ENCODE measurements at regions not wholly inside any gene's neighbourhood (a gene's known extent, or its start where the extent isn't known, plus 50 kb on each side); places are given as distances from the start of the nearest gene placed in this dataset.
"Not testable (repeated sequence)": the region's sequence is repeated elsewhere in the genome, so short reads cannot be mapped to it uniquely, and the experiment has no call there.

DNA sequence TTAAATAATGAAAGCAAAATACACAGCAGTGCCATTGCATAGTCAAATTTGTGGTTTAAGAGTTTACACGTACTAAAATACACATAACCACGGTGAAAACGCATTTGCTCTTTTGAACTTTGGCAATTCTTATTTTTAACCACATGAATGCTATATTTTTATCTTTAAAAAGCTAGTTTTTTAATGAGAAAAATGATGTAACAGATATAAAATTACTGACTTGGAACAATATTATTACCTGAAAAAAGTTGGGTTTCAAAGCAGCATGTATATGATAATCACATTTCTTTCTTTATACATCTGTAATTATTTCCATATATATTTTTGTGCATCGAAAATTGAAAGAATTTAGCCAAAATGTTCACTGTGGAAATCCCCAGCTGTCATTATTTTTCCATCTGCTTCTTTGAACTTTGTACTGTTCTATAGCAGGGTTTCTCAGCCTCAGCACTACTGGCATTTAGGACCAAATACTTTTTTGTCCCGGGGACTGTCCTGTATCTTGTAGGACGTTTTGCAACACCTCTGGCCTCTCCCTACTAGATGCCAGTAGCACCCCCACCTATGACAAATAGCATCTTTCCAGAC lies 75.9 kb upstream of the CAB39 start:
- Histone ChIP-seq H3K36me3 (ENCODE audit: control insufficient read depth in 2 of 3, insufficient read depth in 3 of 3, low read length in 3 of 3) (no peaks in the 10 kb centered on the region), H3K9me3 (ENCODE audit: control insufficient read depth in 2 of 3, insufficient read depth in 1 of 3, low read length in 3 of 3) (no peaks in the 10 kb centered on the region), H3K4me3 (ENCODE audit: low read length in 3 of 3) (no peak overlapping the region), H3K27me3 (ENCODE audit: control insufficient read depth, insufficient read depth, low read length) (no peaks in the 10 kb centered on the region), H3K4me1 (ENCODE audit: control insufficient read depth in 2 of 3, insufficient read depth in 2 of 3, low read depth in 1 of 3, low read length in 3 of 3) (no peaks in the 10 kb centered on the region), H3K27ac (ENCODE audit: low read depth in 2 of 2, low read length in 2 of 2) (no peak overlapping the region), H3K9ac (ENCODE audit: low read length in 3 of 3) (no peak overlapping the region)
- no peak for FAIRE-seq
- peak in 1 of 5 donors; percentile 2 for DNase-seq
- TF ChIP-seq, protein P1, sequence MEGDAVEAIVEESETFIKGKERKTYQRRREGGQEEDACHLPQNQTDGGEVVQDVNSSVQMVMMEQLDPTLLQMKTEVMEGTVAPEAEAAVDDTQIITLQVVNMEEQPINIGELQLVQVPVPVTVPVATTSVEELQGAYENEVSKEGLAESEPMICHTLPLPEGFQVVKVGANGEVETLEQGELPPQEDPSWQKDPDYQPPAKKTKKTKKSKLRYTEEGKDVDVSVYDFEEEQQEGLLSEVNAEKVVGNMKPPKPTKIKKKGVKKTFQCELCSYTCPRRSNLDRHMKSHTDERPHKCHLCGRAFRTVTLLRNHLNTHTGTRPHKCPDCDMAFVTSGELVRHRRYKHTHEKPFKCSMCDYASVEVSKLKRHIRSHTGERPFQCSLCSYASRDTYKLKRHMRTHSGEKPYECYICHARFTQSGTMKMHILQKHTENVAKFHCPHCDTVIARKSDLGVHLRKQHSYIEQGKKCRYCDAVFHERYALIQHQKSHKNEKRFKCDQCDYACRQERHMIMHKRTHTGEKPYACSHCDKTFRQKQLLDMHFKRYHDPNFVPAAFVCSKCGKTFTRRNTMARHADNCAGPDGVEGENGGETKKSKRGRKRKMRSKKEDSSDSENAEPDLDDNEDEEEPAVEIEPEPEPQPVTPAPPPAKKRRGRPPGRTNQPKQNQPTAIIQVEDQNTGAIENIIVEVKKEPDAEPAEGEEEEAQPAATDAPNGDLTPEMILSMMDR (IDR thresholded peaks at IDR 0.05; ENCODE audit: borderline replicate concordance, extremely low read depth, insufficient read depth) = no peak
- intact Hi-C loops (cut with DNase I) = no loop called here

DNA sequence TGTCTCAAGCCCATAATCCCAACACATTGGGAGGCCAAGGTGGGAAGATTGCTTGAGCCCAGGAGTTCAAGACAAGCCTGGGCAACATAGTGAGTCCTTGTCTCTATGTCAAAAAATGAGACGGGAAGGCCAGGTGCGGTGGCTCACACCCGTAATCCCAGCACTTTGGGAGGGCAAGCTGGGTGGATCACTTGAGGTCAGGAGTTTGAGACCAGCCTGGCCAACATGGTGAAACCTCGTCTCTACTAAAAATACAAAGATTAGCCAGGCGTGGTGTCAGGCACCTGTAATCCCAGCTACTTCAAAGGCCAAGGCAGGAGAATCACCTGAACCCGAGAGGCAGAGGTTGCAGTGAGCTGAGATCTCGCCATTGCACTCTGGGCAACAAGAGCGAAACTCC lies 75.2 kb upstream of the CAB39 start:
- H3K36me3 ChIP-seq (ENCODE audit: control insufficient read depth in 2 of 3, insufficient read depth in 3 of 3, low read length in 3 of 3); H3K9me3 ChIP-seq (ENCODE audit: control insufficient read depth in 2 of 3, insufficient read depth in 1 of 3, low read length in 3 of 3); intact Hi-C loops (cut with DNase I); H3K4me3 ChIP-seq (ENCODE audit: low read length in 3 of 3); H3K27ac ChIP-seq (ENCODE audit: low read depth in 2 of 2, low read length in 2 of 2); H3K27me3 ChIP-seq (ENCODE audit: control insufficient read depth, insufficient read depth, low read length); H3K9ac ChIP-seq (ENCODE audit: low read length in 3 of 3); FAIRE-seq; H3K4me1 ChIP-seq (ENCODE audit: control insufficient read depth in 2 of 3, insufficient read depth in 2 of 3, low read depth in 1 of 3, low read length in 3 of 3): not testable (repeated sequence)
- DNase-seq = peak in 1 of 5 donors; percentile 19

DNA sequence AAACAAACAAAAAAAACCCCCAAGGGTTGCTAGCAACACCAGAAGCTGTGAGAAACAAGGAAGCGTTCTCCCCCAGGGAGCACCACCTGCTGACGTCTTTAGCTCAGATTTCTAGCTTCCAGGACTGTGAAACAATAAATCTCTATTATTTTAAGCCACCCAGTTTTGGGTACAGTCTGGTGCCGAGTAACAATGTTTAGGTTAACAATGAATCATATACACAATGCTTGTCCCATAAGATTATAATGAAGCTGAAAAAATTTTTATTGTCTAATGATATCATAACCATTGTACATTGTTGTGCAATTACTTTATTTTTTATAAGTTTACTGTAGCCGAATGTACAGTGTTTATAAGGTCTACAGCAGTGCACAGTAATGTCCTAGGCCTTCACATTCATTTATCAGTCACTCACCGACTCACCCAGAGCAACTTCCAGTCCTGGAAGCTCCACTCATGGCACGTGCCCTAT lies 72.1 kb upstream of the CAB39 start:
- no peak for FAIRE-seq
- TF ChIP-seq, protein P1 (IDR thresholded peaks at IDR 0.05; ENCODE audit: borderline replicate concordance, extremely low read depth, insufficient read depth) = no peak
- Histone ChIP-seq H3K4me3 (ENCODE audit: low read length in 3 of 3) (no peak overlapping the region), H3K36me3 (ENCODE audit: control insufficient read depth in 2 of 3, insufficient read depth in 3 of 3, low read length in 3 of 3) (no peaks in the 10 kb centered on the region), H3K9ac (ENCODE audit: low read length in 3 of 3) (no peak overlapping the region), H3K27me3 (ENCODE audit: control insufficient read depth, insufficient read depth, low read length) (no peaks in the 10 kb centered on the region), H3K9me3 (ENCODE audit: control insufficient read depth in 2 of 3, insufficient read depth in 1 of 3, low read length in 3 of 3) (no peaks in the 10 kb centered on the region), H3K4me1 (ENCODE audit: control insufficient read depth in 2 of 3, insufficient read depth in 2 of 3, low read depth in 1 of 3, low read length in 3 of 3) (no peaks in the 10 kb centered on the region), H3K27ac (ENCODE audit: low read depth in 2 of 2, low read length in 2 of 2) (no peak overlapping the region)
- DNase-seq = peak in 2 of 5 donors; percentile 2 to 30
- intact Hi-C loops (cut with DNase I) = no loop called here

DNA sequence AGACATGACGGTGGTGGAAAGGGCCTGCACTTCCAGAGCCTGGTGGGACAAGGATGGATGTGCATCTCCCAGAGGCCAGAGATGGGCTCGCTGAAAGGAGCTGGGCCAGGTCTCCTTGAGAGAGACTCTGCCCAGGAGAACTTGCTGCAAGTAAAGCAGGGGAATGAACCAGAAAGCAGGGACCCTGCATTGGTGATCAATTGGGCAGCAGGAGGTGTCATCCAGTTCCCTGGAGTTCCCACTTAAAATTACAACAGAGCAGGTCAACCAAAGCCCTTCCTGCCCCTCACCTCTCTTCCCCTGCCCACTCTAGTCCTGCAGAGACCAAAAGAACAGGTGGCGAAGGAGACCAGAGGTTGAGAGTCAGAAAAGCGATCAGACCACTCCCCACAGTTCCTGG lies 69.7 kb upstream of the CAB39 start:
- H3K4me1 ChIP-seq (ENCODE audit: control insufficient read depth in 2 of 3, insufficient read depth in 2 of 3, low read depth in 1 of 3, low read length in 3 of 3) = no peaks in the 10 kb centered on the region
- FAIRE-seq (no peak), DNase-seq (peak in 1 of 5 donors; percentile 13)
- H3K4me3 ChIP-seq (ENCODE audit: low read length in 3 of 3) = no peak overlapping the region
- no peaks in the 10 kb centered on the region for H3K27me3 ChIP-seq (ENCODE audit: control insufficient read depth, insufficient read depth, low read length)
- no peak overlapping the region for H3K27ac ChIP-seq (ENCODE audit: low read depth in 2 of 2, low read length in 2 of 2)
- intact Hi-C loops (cut with DNase I) = no loop called here
- TF ChIP-seq, protein P1 (IDR thresholded peaks at IDR 0.05; ENCODE audit: borderline replicate concordance, extremely low read depth, insufficient read depth) = no peak
- no peaks in the 10 kb centered on the region for H3K36me3 ChIP-seq (ENCODE audit: control insufficient read depth in 2 of 3, insufficient read depth in 3 of 3, low read length in 3 of 3)
- H3K9ac ChIP-seq (ENCODE audit: low read length in 3 of 3) = no peak overlapping the region
- H3K9me3 ChIP-seq (ENCODE audit: control insufficient read depth in 2 of 3, insufficient read depth in 1 of 3, low read length in 3 of 3) = no peaks in the 10 kb centered on the region
